Right lobe of liver (tissue), 4 donors: ENCODE measurements at regions not wholly inside any gene's neighbourhood (a gene's known extent, or its start where the extent isn't known, plus 50 kb on each side); places are given as distances from the start of the nearest gene placed in this dataset.

ENCODE experiments used
- POLR2A ChIP-seq: fragments of 450-650 bp; IDR thresholded peaks from one replicate; pipeline ENCODE4 v1.6.1; 2017; ENCODE audit warnings: antibody characterized with exemption, mild to moderate bottlenecking
- TF ChIP-seq, protein P1 (sequence below), 4 donors: fragments of 200-600 bp in 3 of 4; fragments of 450-650 bp in 1 of 4; IDR thresholded peaks; one replicate each; pipeline versions ENCODE4 v1.5.1 to v1.8.0; 2016 to 2022; ENCODE audit warnings: antibody characterized with exemption in 4 of 4, mild to moderate bottlenecking in 2 of 4
- donor health status: DM: no; HTN: no; CAD: no.
- donor health status: DM: no; HTN: no; CAD: no.
- donor health status: DM: no; HTN: yes; CAD: no.

DNA sequence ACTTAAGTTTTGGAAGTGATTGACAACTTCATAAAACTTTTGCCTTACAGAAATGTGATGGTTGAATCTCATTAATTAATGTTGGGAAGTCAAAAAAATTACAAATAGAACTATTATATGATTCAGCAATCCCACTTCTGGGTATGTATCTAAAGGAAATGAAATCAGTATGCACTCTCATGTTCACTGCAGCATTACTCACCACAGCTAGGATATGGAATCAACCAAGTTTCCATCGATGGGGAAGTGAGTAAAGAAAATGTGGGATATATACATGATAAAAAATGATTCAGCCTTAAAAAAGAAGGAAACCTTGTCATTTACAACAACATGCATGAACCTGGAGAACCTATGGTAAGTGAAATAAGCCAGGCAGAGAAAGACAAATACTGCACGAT, 112.4 kb upstream of the WDR75 start:
- TF ChIP-seq POLR2A: no peak
- TF ChIP-seq, protein P1, sequence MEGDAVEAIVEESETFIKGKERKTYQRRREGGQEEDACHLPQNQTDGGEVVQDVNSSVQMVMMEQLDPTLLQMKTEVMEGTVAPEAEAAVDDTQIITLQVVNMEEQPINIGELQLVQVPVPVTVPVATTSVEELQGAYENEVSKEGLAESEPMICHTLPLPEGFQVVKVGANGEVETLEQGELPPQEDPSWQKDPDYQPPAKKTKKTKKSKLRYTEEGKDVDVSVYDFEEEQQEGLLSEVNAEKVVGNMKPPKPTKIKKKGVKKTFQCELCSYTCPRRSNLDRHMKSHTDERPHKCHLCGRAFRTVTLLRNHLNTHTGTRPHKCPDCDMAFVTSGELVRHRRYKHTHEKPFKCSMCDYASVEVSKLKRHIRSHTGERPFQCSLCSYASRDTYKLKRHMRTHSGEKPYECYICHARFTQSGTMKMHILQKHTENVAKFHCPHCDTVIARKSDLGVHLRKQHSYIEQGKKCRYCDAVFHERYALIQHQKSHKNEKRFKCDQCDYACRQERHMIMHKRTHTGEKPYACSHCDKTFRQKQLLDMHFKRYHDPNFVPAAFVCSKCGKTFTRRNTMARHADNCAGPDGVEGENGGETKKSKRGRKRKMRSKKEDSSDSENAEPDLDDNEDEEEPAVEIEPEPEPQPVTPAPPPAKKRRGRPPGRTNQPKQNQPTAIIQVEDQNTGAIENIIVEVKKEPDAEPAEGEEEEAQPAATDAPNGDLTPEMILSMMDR (IDR thresholded peaks at IDR 0.05): no peak
